Lung microvascular endothelial cell (primary cell): ENCODE measurements at regions not wholly inside any gene's neighbourhood (a gene's known extent, or its start where the extent isn't known, plus 50 kb on each side); places are given as distances from the start of the nearest gene placed in this dataset.
A peak's percentile ranks its signal among the peaks of the same experiment; 100 is the strongest.

Source experiments
- DNase-seq, 2 donors: peaks; one replicate each; pipeline versions ENCODE4 v3.0.0 to v3.0.0-alpha.2; 2010; ENCODE audit warnings: low read depth in 2 of 2

DNA sequence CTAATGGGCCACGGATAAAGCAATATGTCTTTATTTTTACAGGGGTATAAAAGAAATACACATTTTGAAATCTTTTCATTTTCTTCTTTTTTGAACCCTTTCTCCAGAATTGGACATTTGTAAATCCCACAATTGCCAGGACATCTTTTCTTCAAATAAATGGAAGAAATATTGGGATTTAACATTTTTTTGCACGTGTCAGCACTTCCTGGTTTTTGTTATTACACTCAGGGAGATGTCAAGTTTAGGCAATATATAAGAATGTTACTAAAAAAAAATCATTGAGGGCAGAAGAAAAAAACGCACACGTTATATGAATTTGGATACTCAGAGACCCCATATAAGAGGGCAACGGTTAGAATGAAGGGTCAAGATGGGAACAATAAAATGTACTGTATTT is 78.3 kb upstream of the TMCO5A start:
- DNase-seq, result no peak

DNA sequence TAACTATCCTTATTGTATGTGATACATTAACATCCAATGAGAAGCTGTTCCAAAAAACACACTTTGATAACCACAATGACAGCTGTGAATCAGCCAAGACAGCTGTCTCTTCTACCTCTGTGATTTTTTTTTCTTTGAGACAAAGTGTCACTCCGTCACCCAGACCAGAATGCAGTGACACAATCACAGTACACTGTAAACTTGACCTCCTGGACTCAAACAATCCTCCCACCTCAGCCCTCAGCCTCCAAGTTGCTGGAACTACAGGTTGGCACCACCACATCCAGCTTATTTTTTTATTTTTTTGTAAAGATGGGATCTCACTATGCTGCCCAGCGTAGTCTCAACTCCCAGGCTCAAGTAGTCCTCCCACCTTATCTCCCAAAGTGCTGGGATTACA is 73.5 kb upstream of the TMCO5A start:
- no peak for DNase-seq

DNA sequence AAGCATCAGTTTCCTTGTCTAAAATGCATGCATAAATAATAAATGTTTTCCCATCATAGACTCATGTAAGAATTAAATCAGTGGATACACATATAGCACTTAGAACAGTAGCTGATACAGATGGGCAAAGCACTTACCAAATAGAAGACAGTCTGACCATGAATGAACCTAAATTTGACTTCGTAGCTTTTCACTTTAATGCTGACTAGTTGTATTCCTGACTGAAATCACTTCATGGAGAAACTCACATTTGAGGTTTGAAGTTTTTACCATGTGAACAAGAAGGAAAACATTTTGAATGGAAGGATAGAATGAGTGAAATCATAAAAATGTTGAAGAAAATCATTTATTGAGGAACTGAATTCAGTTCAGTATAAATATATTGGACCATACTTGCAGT is 68.8 kb upstream of the TMCO5A start:
- no peak for DNase-seq

DNA sequence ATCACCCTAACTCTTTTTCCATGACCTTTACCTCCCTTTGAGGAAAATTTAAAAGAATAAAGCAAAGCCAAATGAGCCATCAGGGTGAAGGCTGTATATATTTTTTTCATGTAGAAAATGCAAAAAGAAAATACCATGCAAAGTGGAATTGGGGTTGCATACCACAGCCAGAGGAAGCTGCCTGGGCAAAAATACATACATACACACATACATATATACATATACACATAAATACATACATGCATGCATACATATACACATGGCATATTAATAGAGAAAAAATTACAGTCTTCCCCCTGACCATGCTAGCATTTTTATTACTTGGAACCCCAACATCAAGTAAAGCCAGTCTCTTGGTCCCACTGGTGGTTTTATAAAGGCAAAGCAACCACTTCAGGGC is 63.7 kb upstream of the TMCO5A start:
- no peak for DNase-seq

DNA sequence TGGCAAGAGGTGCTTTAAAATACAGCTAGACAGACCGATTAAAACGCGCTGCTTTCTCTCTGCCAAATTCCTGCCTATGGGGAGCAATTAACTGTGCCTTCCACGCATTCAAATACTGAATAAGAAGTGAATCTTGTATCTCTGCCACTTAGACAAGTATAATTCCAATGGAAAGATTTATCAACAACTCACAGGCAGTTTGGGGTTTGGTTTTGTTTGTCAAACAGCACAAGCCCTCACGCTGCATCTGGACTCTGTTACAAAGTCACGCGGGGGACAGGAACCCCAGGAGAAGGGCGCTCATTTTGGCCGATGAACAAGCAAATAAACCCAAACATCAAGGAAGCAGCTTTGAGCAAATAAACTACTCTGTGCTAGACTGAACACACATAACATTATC is 61.8 kb upstream of the TMCO5A start:
- DNase-seq, result no peak

DNA sequence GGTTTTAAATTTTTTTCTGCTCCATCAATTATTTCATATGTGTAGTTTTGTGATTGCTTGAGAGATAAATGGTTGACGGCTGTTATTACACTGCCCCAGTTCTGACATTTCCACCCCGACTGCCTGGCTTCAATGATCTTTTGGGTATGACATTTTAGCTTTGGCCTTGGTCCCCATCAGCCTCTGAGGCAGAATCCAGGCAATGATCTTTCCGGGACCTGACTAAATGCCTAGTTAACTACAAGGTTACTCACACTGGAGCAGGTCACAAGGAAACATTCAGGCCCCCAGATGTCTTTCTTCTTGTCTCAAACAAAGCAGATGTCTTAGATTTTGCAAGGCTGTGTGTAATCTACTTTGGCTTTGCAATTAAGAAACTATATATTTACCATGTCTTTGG is 61.1 kb upstream of the TMCO5A start:
- DNase-seq, result no peak

DNA sequence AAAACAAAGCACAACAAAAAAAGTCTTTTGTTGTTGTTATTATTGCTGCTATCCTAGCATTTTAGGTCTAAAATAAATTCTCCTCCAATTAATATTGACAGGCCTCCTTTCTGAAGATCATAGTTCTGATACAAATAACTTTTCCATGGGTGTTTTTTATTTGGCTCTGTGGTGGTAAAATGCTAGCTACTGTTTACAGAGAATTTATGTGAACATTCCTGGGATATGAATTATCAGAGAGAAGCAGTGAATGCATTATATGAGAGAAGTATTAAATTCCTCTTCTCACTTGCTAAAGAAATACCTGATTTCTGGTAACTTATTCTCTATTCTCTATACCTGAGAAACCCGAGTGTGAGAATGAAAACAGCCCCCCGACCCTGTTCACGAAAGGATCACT is 57.5 kb upstream of the TMCO5A start:
- DNase-seq, result no peak

DNA sequence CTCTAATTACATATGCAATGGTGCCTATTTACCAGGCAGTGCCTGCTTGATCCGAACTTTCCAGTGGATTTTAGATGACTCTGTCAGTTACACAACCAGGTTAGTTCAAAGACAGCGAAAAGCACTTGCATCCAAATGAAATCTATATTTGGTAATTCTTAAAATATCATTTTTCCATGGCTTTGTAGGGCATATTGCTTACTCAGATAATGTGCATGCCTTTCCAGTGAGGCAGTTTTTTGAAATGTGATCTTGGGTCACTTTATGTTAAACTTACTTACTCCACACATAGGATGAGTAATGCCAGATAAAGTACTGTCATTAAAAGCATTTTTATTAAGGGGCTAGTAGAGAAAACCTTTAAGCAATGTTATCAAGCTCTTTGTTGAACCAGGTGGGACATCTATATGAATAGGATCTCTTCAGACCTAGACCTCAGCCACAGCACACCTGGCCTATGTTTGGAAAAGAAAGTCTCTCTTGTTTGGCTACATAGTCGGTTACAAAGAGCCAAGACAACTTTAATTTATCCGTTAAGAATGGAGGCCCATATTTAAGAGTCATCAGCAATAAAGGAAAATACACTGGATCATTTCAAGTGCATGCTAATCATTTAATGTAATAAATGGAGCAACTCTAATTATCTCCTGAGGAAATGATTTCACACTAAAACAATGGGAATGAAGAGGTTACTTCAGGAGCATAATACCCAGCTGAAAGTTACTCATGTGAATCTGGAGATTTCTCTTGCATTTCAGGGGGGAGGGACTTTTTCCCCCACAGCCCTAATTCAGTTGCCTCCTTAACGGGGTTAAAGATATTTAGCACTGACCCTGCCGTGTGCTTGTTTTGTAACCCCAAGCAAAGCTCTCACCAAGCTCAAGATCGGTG is 56.3 kb upstream of the TMCO5A start:
- peak in 1 of 2 donors; percentile 19 for DNase-seq

DNA sequence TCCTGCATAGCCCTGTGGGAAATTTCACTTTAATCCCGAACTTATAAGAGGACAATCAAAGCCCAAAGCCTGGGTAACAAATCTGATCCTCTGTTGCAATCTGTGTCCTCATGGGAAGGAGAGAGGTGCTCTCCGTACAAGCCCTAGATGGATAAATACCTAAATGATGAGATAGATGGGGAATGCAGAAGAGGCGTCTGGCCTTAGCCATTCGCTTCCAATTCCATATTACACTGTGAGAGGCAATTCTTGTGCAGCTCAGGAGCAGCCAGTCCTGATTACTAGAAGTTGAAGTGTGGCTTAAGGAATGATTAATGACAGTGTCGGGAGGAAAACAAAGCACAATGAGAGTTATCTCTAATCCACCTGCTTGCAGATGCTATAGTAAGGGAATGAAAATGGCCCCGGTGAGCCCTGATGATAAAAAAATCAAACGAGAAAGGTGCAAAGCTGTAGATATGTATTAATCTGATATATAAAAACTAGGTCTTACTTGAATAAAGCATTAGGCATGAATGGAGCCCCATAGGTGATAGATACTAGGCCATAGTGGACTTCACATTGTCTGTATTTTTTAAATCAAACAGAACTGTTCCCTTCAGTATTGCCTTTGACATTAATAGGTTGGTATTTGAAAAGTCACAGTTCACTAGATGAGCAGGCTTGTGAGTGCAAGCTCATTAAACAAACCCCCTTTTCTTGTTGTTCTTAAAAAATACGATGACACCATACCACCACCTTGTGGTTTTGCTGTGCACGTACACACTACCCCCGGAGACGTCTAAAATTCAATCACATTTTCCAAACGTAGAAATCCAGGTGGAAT is 54.2 kb upstream of the TMCO5A start:
- DNase-seq, result peak; percentile 65 to 71

DNA sequence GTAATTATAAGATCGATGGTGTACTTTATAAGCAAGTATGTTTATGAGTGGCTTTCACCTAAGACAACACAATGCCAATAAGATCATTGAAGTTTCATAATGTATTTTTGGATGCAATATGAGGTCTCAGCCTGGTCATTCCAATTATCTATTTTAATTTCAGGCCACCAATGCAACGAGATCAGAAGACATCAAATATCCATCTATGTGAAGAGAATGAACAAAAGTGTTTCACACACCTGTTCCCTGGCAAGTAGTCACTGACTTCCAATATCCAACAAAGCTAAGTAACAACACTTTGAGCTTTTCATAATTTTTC is 53.6 kb upstream of the TMCO5A start:
- DNase-seq, result no peak

DNA sequence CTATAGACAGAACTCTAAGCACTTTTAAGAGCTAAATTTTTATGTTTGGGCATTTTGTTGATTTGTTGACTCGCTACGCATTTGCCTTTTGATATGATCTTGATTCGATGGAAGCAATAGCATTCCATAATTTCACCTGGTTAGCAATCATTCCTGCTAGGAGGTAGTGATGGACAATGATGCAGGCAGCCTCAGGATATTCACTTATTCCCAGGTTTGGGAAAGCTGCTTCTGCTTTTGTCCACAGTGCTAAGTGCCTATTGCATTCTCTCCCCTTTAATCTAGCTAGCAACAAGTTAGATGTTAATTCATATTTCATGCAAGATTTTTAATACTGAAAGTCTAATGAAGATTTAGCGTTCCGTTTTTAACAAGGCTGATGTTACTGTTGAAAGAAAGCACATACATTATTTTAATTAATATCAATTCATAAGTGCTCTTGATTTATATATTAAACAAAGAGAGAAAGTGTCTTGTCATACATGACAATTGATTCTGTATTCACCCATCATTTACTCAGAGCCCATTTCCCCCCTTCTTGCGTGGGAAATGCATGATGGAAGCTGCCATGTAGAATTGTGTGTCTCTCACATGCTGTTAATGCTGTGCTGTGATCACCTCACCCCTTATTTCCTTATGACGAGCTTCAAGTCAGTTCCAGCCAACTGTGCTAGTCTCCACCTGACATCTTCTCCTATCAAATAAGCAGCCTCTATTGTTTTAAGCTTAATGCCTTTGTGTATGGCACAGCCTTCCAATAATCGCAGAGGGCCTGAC is 53.0 kb upstream of the TMCO5A start:
- DNase-seq, result no peak

DNA sequence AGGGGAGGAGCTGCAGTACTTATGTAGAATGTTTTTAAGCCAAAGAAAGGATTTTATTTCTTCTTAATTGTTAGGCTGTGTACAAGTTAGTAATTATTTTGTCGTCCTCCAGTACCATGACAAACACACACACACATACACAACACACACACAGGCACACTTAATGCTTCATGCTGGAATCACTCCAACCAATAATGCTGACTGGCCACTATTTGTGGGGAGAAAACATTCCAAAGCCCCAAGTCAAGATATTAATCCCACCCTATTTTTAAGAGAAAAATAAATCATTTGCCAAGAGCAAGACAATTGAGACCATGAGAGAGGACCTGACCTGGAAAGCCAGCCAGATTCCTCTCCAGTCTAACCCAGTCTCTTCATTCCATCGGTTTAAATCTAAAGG is 51.8 kb upstream of the TMCO5A start:
- DNase-seq, result no peak
